ENCODE measurements at regions not wholly inside any gene's neighbourhood (a gene's known extent, or its start where the extent isn't known, plus 50 kb on each side); places are given as distances from the start of the nearest gene placed in this dataset.

DNA sequence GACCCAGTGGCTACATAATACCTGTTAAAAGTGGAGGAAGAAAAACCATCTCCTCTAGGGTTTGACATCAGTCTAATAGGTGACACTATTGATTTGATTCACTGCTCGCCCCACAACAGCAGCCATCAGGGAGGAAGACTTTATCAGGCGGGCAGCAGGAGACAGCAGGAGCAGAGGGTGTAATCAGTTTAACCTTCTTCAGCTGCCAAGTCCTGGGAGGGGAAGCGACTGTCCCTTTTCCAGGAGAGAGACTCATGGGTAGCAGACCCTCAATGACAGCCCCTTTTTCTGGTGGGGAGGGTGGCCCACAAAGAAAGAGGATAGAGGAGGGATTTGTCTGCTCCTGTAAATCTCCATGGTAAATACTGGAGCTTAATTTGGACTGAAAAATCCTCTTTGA, 291.8 kb downstream of the HAPSTR1 start:
- no peaks in the 10 kb centered on the region for H3K27me3 ChIP-seq (ENCODE audit: control insufficient read depth, insufficient read depth, low read length)
- no peak for DNase-seq (ENCODE audit: low read depth in 2 of 2)
- no peak overlapping the region for H3K4me2 ChIP-seq (ENCODE audit: extremely low read depth, insufficient read depth, low read length)

DNA sequence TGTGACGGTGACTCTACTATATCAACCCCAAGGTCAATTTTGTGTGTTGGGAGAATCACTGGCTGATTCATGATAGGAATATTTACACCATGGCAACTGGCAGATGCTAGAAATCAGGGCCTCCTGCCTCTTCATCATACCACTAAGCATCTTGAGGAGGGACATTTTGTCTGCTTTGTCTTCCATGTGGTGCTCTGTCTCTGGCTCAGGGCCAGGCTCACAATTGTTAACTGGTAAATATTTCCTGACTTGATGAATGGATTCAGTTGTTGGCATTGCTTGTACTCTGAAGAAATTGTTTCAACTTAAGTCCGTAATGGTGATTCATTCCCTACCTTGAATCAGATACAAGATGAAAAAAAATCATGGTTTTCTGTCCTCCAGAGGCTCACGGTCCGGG, 292.7 kb downstream of the HAPSTR1 start:
- no peak overlapping the region for H3K9ac ChIP-seq (ENCODE audit: insufficient read depth, low read length)
- H3K4me3 ChIP-seq (replicated peaks in 1 of 4; ENCODE audit: control extremely low read depth in 1 of 4, insufficient read depth in 1 of 4, low read depth in 3 of 4, low read length in 4 of 4) = no peak overlapping the region
- H3K79me2 ChIP-seq (ENCODE audit: control insufficient read depth, insufficient read depth, low read length) = no peaks in the 10 kb centered on the region
- no peaks in the 10 kb centered on the region for H4K20me1 ChIP-seq (ENCODE audit: control insufficient read depth, extremely low read depth, insufficient read depth, low read length)
- DNase-seq (ENCODE audit: low read depth in 2 of 2) = no peak
- H2AFZ ChIP-seq (ENCODE audit: low read length) = no peak overlapping the region
- H3K36me3 ChIP-seq (ENCODE audit: control insufficient read depth, insufficient read depth, low read length) = no peaks in the 10 kb centered on the region
- no peak overlapping the region for H3K4me2 ChIP-seq (ENCODE audit: extremely low read depth, insufficient read depth, low read length)
- no peak overlapping the region for H3K27ac ChIP-seq (ENCODE audit: insufficient read depth, low read length)
- no peaks in the 10 kb centered on the region for H3K9me3 ChIP-seq (ENCODE audit: control insufficient read depth, insufficient read depth, low read depth, low read length)
- no peaks in the 10 kb centered on the region for H3K27me3 ChIP-seq (ENCODE audit: control insufficient read depth, insufficient read depth, low read length)
- TF ChIP-seq, protein P1, sequence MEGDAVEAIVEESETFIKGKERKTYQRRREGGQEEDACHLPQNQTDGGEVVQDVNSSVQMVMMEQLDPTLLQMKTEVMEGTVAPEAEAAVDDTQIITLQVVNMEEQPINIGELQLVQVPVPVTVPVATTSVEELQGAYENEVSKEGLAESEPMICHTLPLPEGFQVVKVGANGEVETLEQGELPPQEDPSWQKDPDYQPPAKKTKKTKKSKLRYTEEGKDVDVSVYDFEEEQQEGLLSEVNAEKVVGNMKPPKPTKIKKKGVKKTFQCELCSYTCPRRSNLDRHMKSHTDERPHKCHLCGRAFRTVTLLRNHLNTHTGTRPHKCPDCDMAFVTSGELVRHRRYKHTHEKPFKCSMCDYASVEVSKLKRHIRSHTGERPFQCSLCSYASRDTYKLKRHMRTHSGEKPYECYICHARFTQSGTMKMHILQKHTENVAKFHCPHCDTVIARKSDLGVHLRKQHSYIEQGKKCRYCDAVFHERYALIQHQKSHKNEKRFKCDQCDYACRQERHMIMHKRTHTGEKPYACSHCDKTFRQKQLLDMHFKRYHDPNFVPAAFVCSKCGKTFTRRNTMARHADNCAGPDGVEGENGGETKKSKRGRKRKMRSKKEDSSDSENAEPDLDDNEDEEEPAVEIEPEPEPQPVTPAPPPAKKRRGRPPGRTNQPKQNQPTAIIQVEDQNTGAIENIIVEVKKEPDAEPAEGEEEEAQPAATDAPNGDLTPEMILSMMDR (conservative IDR thresholded peaks at IDR 0.05 in 1 of 2, IDR thresholded peaks at IDR 0.05 in 1 of 2; ENCODE audit: low read depth in 1 of 2, low read length in 2 of 2) = no peak
- no peak for TF ChIP-seq EZH2 (IDR thresholded peaks at IDR 0.05; ENCODE audit: low read length, missing control alignments)
- H3K4me1 ChIP-seq (ENCODE audit: control insufficient read depth, extremely low read depth, insufficient read depth, low read length) = no peaks in the 10 kb centered on the region

More for the DNA sequence above, 291.8 kb downstream of the HAPSTR1 start:
- H3K4me3 ChIP-seq (replicated peaks in 1 of 4; ENCODE audit: control extremely low read depth in 1 of 4, insufficient read depth in 1 of 4, low read depth in 3 of 4, low read length in 4 of 4) = no peak overlapping the region
- no peak overlapping the region for H3K27ac ChIP-seq (ENCODE audit: insufficient read depth, low read length)
- no peak overlapping the region for H3K9ac ChIP-seq (ENCODE audit: insufficient read depth, low read length)
- H3K4me1 ChIP-seq (ENCODE audit: control insufficient read depth, extremely low read depth, insufficient read depth, low read length) = no peaks in the 10 kb centered on the region
- H2AFZ ChIP-seq (ENCODE audit: low read length) = no peak overlapping the region
- H3K79me2 ChIP-seq (ENCODE audit: control insufficient read depth, insufficient read depth, low read length) = no peaks in the 10 kb centered on the region
- H4K20me1 ChIP-seq (ENCODE audit: control insufficient read depth, extremely low read depth, insufficient read depth, low read length) = no peaks in the 10 kb centered on the region
- TF ChIP-seq, protein P1 (conservative IDR thresholded peaks at IDR 0.05 in 1 of 2, IDR thresholded peaks at IDR 0.05 in 1 of 2; ENCODE audit: low read depth in 1 of 2, low read length in 2 of 2) = no peak
- no peak for TF ChIP-seq EZH2 (IDR thresholded peaks at IDR 0.05; ENCODE audit: low read length, missing control alignments)
- no peaks in the 10 kb centered on the region for H3K36me3 ChIP-seq (ENCODE audit: control insufficient read depth, insufficient read depth, low read length)
- H3K9me3 ChIP-seq (ENCODE audit: control insufficient read depth, insufficient read depth, low read depth, low read length) = no peaks in the 10 kb centered on the region

DNA sequence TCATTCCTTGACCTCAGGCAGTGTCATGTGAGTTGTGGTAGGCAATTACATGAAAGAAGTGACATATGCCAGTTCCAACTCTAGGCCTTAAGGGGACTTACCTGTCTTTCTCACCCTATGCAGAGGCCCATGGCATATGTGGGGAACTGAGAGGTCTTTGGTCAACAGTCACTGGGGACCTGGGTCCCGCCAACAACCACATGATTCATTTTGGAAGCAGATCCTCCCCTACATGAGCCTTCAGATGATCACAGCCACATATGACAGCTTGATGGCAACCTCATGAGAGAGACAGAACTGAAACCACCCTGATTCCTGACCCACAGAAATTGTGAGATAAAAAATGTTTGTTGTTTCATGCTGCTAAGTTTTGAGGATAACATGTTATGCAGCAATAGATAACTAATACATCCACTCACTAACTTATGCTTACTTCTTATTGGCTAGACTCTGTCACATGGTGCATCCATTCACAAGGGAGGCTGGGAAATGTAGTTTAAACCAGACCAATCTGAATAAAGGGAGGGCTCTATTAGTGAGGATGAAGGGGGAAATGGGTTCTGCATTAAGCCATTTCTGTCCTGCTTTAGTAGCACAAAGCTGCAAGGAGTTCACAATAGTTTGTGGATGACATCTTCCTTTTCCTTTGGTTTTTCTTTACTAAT, 298.2 kb downstream of the HAPSTR1 start:
- TF ChIP-seq, protein P1 (conservative IDR thresholded peaks at IDR 0.05 in 1 of 2, IDR thresholded peaks at IDR 0.05 in 1 of 2; ENCODE audit: low read depth in 1 of 2, low read length in 2 of 2) = no peak
- TF ChIP-seq EZH2 (IDR thresholded peaks at IDR 0.05; ENCODE audit: low read length, missing control alignments) = no peak
- no peak for DNase-seq (ENCODE audit: low read depth in 2 of 2)
- no peak overlapping the region for H3K4me2 ChIP-seq (ENCODE audit: extremely low read depth, insufficient read depth, low read length)
- no peaks in the 10 kb centered on the region for H3K9me3 ChIP-seq (ENCODE audit: control insufficient read depth, insufficient read depth, low read depth, low read length)
- H3K27me3 ChIP-seq (ENCODE audit: control insufficient read depth, insufficient read depth, low read length) = no peaks in the 10 kb centered on the region
- H3K4me1 ChIP-seq (ENCODE audit: control insufficient read depth, extremely low read depth, insufficient read depth, low read length) = no peaks in the 10 kb centered on the region
- no peaks in the 10 kb centered on the region for H3K36me3 ChIP-seq (ENCODE audit: control insufficient read depth, insufficient read depth, low read length)
- no peaks in the 10 kb centered on the region for H4K20me1 ChIP-seq (ENCODE audit: control insufficient read depth, extremely low read depth, insufficient read depth, low read length)
- H3K79me2 ChIP-seq (ENCODE audit: control insufficient read depth, insufficient read depth, low read length) = no peaks in the 10 kb centered on the region
- H3K4me3 ChIP-seq (replicated peaks in 1 of 4; ENCODE audit: control extremely low read depth in 1 of 4, insufficient read depth in 1 of 4, low read depth in 3 of 4, low read length in 4 of 4) = no peak overlapping the region
- H3K9ac ChIP-seq (ENCODE audit: insufficient read depth, low read length) = no peak overlapping the region
- H3K27ac ChIP-seq (ENCODE audit: insufficient read depth, low read length) = no peak overlapping the region
- H2AFZ ChIP-seq (ENCODE audit: low read length) = no peak overlapping the region

Data from fibroblast of lung (primary cell).